ES-I3 (cell line): ENCODE measurements at regions not wholly inside any gene's neighbourhood (a gene's known extent, or its start where the extent isn't known, plus 50 kb on each side); places are given as distances from the start of the nearest gene placed in this dataset.
"Not testable (repeated sequence)": the region's sequence is repeated elsewhere in the genome, so short reads cannot be mapped to it uniquely, and the experiment has no call there.

ENCODE experiments used
- H3K36me3 ChIP-seq: 2 replicates; pipeline ENCODE4 v1.6.1; 2013; ENCODE audit warnings: mild to moderate bottlenecking, low read length, control low read depth, moderate library complexity; ENCODE audit not compliant: insufficient read depth
- H3K4me1 ChIP-seq: 2 replicates; pipeline ENCODE4 v1.6.1; 2013; ENCODE audit warnings: mild to moderate bottlenecking, control low read depth, low read length; ENCODE audit not compliant: insufficient read depth
- H3K9ac ChIP-seq: 2 replicates; pipeline ENCODE4 v1.6.1; 2013; ENCODE audit warnings: low read depth, mild to moderate bottlenecking, low read length, moderate library complexity
- H3K9me3 ChIP-seq: 2 replicates; pipeline ENCODE4 v1.6.1; 2013; ENCODE audit warnings: mild to moderate bottlenecking, low read length, moderate library complexity; ENCODE audit not compliant: control insufficient read depth, insufficient read depth

GRCh38 chr9:21533597-21533996 is 51.5 kb upstream of the IFNE start:
- no peak overlapping the region for H3K9ac ChIP-seq
- no peaks in the 10 kb centered on the region for H3K36me3 ChIP-seq
- H3K9me3 ChIP-seq, result no peaks in the 10 kb centered on the region; the same call in 1 of the 2 replicates
- H3K4me1 ChIP-seq, result no peaks in the 10 kb centered on the region

GRCh38 chr9:21535396-21535795 is 53.3 kb upstream of the IFNE start:
- no peaks in the 10 kb centered on the region for H3K9me3 ChIP-seq
- no peaks in the 10 kb centered on the region for H3K4me1 ChIP-seq
- H3K9ac ChIP-seq, result no peak overlapping the region
- H3K36me3 ChIP-seq, result no peaks in the 10 kb centered on the region

GRCh38 chr9:21542787-21543186 is 60.7 kb upstream of the IFNE start:
- no peaks in the 10 kb centered on the region; the same call in 1 of the 2 replicates for H3K4me1 ChIP-seq
- no peaks in the 10 kb centered on the region for H3K36me3 ChIP-seq
- H3K9me3 ChIP-seq, result peaks cover 6% of the 10 kb centered on the region; the same call in 1 of the 2 replicates
- H3K9ac ChIP-seq, result no peak overlapping the region

GRCh38 chr9:21543187-21543586 is 61.1 kb upstream of the IFNE start:
- Histone ChIP-seq H3K9ac (no peak overlapping the region), H3K36me3 (no peaks in the 10 kb centered on the region), H3K4me1 (no peaks in the 10 kb centered on the region; the same call in 1 of the 2 replicates), H3K9me3 (peaks cover 6% of the 10 kb centered on the region; the same call in 1 of the 2 replicates)

GRCh38 chr9:21543816-21544215 is 61.7 kb upstream of the IFNE start:
- not testable (repeated sequence) for H3K4me1 ChIP-seq, H3K36me3 ChIP-seq, H3K9ac ChIP-seq, H3K9me3 ChIP-seq

- Histone ChIP-seq H3K36me3 (no peaks in the 10 kb centered on the region), H3K9me3 (peaks cover 6% of the 10 kb centered on the region; the same call in 1 of the 2 replicates), H3K9ac (no peak overlapping the region), H3K4me1 (peaks cover 7% of the 10 kb centered on the region; the same call in 1 of the 2 replicates)
Observed at GRCh38 chr9:21546949-21547348, 64.8 kb upstream of the IFNE start.

GRCh38 chr9:21549251-21549765 is 67.2 kb upstream of the IFNE start:
- no peaks in the 10 kb centered on the region for H3K36me3 ChIP-seq
- H3K4me1 ChIP-seq, result peaks cover 17% of the 10 kb centered on the region
- H3K9ac ChIP-seq, result no peak overlapping the region
- peaks cover 4% of the 10 kb centered on the region; the same call in 1 of the 2 replicates for H3K9me3 ChIP-seq

GRCh38 chr9:21549890-21550289 is 67.8 kb upstream of the IFNE start:
- H3K4me1 ChIP-seq, result peaks cover 17% of the 10 kb centered on the region
- no peak overlapping the region for H3K9ac ChIP-seq
- no peaks in the 10 kb centered on the region for H3K9me3 ChIP-seq
- H3K36me3 ChIP-seq, result no peaks in the 10 kb centered on the region

GRCh38 chr9:21550392-21550791 is 68.3 kb upstream of the IFNE start:
- Histone ChIP-seq H3K4me1 (peaks cover 17% of the 10 kb centered on the region), H3K9me3 (no peaks in the 10 kb centered on the region), H3K9ac (no peak overlapping the region), H3K36me3 (no peaks in the 10 kb centered on the region)

- Histone ChIP-seq H3K36me3 (no peaks in the 10 kb centered on the region), H3K4me1 (peaks cover 22% of the 10 kb centered on the region), H3K9ac (no peak overlapping the region), H3K9me3 (no peaks in the 10 kb centered on the region)
Observed at GRCh38 chr9:21551401-21551800, 69.3 kb upstream of the IFNE start.

- Histone ChIP-seq H3K9ac (no peak overlapping the region), H3K36me3 (no peaks in the 10 kb centered on the region), H3K4me1 (peaks cover 22% of the 10 kb centered on the region), H3K9me3 (no peaks in the 10 kb centered on the region)
Observed at GRCh38 chr9:21552244-21553170, 70.4 kb upstream of the IFNE start.

GRCh38 chr9:21553441-21553840 is 71.3 kb upstream of the IFNE start:
- no peaks in the 10 kb centered on the region for H3K9me3 ChIP-seq
- no peak overlapping the region for H3K9ac ChIP-seq
- H3K4me1 ChIP-seq, result peaks cover 22% of the 10 kb centered on the region
- H3K36me3 ChIP-seq, result no peaks in the 10 kb centered on the region

- Histone ChIP-seq H3K4me1 (peaks cover 22% of the 10 kb centered on the region), H3K36me3 (no peaks in the 10 kb centered on the region), H3K9me3 (no peaks in the 10 kb centered on the region), H3K9ac (no peak overlapping the region)
Observed at GRCh38 chr9:21554813-21555212, 72.7 kb upstream of the IFNE start.

GRCh38 chr9:21555911-21556310 is 73.8 kb upstream of the IFNE start:
- Histone ChIP-seq H3K4me1 (peaks cover 20% of the 10 kb centered on the region), H3K36me3 (no peaks in the 10 kb centered on the region), H3K9ac (no peak overlapping the region), H3K9me3 (no peaks in the 10 kb centered on the region)
